Osteoblast (primary cell): ENCODE measurements at regions not wholly inside any gene's neighbourhood (a gene's known extent, or its start where the extent isn't known, plus 50 kb on each side); places are given as distances from the start of the nearest gene placed in this dataset.

ENCODE experiments used
- DNase-seq: peaks from one replicate; pipeline ENCODE4 v3.0.0; 2011; ENCODE audit warnings: low spot score, mixed read lengths; ENCODE audit not compliant: insufficient read length; ENCODE audit errors: missing footprints
- H2AFZ ChIP-seq: 2 replicates; pipeline ENCODE4 v1.6.0; 2011; ENCODE audit warnings: mild to moderate bottlenecking, low read length
- H3K27ac ChIP-seq: 2 replicates; pipeline ENCODE4 v1.5.1; 2011; ENCODE audit warnings: mild to moderate bottlenecking, low read depth, low read length, moderate library complexity
- H3K27me3 ChIP-seq: 2 replicates; pipeline ENCODE4 v1.6.0; 2012; ENCODE audit warnings: mild to moderate bottlenecking, control low read depth, inconsistent platforms, low read length, moderate library complexity; ENCODE audit not compliant: insufficient read depth
- H3K36me3 ChIP-seq: 2 replicates; pipeline ENCODE4 v1.5.1; 2011; ENCODE audit warnings: mild to moderate bottlenecking, low read length, control low read depth, moderate library complexity; ENCODE audit not compliant: insufficient read depth
- H3K4me1 ChIP-seq: 2 replicates; pipeline ENCODE4 v1.5.1; 2011; ENCODE audit warnings: mild to moderate bottlenecking, low read length, control low read depth, moderate library complexity; ENCODE audit not compliant: insufficient read depth
- H3K4me2 ChIP-seq: 2 replicates; pipeline ENCODE4 v1.6.0; 2011; ENCODE audit warnings: mild to moderate bottlenecking, low read length; ENCODE audit not compliant: insufficient read depth
- H3K4me3 ChIP-seq: fragments of 200-600 bp; sonication (generic); 3 replicates; pipeline ENCODE4 v1.5.1; 2012; ENCODE audit warnings: mild to moderate bottlenecking, low read length, inconsistent platforms; ENCODE audit not compliant: insufficient read depth
- H3K79me2 ChIP-seq: 2 replicates; pipeline ENCODE4 v1.6.0; 2012; ENCODE audit warnings: mild to moderate bottlenecking, low read length, control low read depth, inconsistent platforms; ENCODE audit not compliant: insufficient read depth
- H3K9me3 ChIP-seq: 2 replicates; pipeline ENCODE4 v1.5.1; 2011; ENCODE audit warnings: low read depth, low read length, control low read depth
- H4K20me1 ChIP-seq: 2 replicates; pipeline ENCODE4 v1.6.0; 2012; ENCODE audit warnings: mild to moderate bottlenecking, low read length, control low read depth; ENCODE audit not compliant: insufficient read depth
- TF ChIP-seq, protein P1 (sequence below): IDR thresholded peaks from 2 replicates; pipeline ENCODE4 v1.5.1; 2011; ENCODE audit warnings: mild to moderate bottlenecking, low read depth, low read length, moderate library complexity; ENCODE audit errors: extremely low read depth

DNA sequence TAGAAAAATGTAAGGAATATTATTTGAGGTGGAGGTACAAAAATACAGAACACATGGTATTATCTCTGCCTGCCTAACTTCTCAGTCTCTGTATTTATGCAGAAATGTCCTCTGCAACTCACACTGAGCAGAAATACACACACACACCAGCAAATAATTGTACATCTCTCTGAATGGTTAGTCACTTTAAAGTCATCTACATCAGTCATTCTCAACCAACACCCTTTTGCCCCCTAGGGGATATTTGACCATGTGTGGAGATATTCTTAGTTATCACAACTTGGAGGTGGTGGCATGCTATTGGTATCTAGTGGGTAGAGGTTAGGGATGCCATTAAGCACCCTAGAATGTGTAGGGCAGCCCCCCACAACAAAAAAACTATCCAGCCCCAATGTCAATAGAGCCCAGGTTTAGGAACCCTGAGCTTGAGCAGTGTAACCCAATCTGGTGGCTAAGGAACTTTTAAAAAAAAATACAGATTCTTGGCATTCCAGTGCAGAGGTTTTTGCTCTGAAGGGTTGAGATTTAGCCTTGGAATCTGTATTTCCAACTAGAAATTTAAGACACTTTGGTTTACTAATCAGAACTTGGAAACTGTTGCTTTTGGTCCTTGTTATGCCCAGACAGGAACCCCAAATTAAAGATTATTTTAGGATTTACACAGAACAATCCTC lies 183.8 kb downstream of the TBX5 start:
- Histone ChIP-seq H3K27me3 (no peaks in the 10 kb centered on the region), H3K79me2 (no peaks in the 10 kb centered on the region), H3K4me3 (no peak overlapping the region), H3K27ac (no peak overlapping the region), H4K20me1 (no peaks in the 10 kb centered on the region), H3K4me2 (no peak overlapping the region), H2AFZ (no peak overlapping the region), H3K9me3 (no peaks in the 10 kb centered on the region), H3K36me3 (no peaks in the 10 kb centered on the region), H3K4me1 (no peaks in the 10 kb centered on the region)
- TF ChIP-seq, protein P1, sequence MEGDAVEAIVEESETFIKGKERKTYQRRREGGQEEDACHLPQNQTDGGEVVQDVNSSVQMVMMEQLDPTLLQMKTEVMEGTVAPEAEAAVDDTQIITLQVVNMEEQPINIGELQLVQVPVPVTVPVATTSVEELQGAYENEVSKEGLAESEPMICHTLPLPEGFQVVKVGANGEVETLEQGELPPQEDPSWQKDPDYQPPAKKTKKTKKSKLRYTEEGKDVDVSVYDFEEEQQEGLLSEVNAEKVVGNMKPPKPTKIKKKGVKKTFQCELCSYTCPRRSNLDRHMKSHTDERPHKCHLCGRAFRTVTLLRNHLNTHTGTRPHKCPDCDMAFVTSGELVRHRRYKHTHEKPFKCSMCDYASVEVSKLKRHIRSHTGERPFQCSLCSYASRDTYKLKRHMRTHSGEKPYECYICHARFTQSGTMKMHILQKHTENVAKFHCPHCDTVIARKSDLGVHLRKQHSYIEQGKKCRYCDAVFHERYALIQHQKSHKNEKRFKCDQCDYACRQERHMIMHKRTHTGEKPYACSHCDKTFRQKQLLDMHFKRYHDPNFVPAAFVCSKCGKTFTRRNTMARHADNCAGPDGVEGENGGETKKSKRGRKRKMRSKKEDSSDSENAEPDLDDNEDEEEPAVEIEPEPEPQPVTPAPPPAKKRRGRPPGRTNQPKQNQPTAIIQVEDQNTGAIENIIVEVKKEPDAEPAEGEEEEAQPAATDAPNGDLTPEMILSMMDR = no peak
- DNase-seq = no peak

DNA sequence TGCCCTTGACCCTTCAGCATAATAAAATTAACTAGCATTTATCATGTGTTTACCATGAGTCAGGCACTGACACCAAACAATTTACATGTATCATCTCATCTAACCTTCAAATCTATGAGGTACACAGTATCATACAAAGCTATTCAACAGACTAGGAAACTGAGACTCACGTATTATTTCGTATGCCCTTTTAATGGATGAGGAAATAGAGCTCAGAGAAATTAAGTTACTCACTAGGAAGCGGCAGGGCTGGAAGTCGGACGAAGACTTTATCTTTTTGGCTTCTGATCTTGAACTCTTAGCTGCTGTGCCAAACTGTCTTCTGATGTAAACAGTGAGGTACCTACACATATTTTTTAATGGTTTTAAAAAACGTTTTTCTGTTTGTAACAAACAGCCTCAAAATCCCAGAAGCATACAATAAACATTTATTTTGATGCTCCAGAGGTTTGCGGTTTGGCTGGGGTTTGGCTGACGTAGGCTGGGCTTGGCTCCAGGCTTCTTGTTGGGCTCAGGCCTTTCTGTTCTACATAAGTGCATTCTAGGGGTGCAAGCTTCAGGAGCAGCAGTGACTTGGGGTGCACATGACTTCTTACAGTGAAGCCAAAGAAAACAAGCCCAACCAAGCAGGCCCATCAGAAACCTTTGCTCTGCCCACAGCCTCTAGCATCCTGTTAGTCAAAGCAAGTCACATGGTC lies 184.7 kb downstream of the TBX5 start:
- DNase-seq = no peak
- Histone ChIP-seq H4K20me1 (no peaks in the 10 kb centered on the region), H3K79me2 (no peaks in the 10 kb centered on the region), H3K27me3 (no peaks in the 10 kb centered on the region), H3K9me3 (no peaks in the 10 kb centered on the region), H3K36me3 (no peaks in the 10 kb centered on the region), H3K4me1 (no peaks in the 10 kb centered on the region), H3K27ac (no peak overlapping the region), H3K4me2 (no peak overlapping the region), H3K4me3 (no peak overlapping the region), H2AFZ (no peak overlapping the region)
- TF ChIP-seq, protein P1 = no peak

GRCh38 chr12:114220311-114220710 lies 185.6 kb downstream of the TBX5 start:
- Histone ChIP-seq H3K4me2 (no peak overlapping the region), H3K4me3 (no peak overlapping the region), H2AFZ (no peak overlapping the region), H3K4me1 (no peaks in the 10 kb centered on the region), H4K20me1 (no peaks in the 10 kb centered on the region), H3K27me3 (no peaks in the 10 kb centered on the region), H3K36me3 (no peaks in the 10 kb centered on the region), H3K9me3 (no peaks in the 10 kb centered on the region), H3K27ac (no peak overlapping the region), H3K79me2 (no peaks in the 10 kb centered on the region)
- TF ChIP-seq, protein P1 = no peak
- no peak for DNase-seq

- TF ChIP-seq, protein P1 = no peak
- H3K9me3 ChIP-seq = no peaks in the 10 kb centered on the region
- no peaks in the 10 kb centered on the region for H3K79me2 ChIP-seq
- no peaks in the 10 kb centered on the region for H3K27me3 ChIP-seq
- H4K20me1 ChIP-seq = no peaks in the 10 kb centered on the region
- no peak overlapping the region for H3K27ac ChIP-seq
- no peaks in the 10 kb centered on the region for H3K4me1 ChIP-seq
- H2AFZ ChIP-seq = no peak overlapping the region
- H3K36me3 ChIP-seq = no peaks in the 10 kb centered on the region
- no peak overlapping the region for H3K4me3 ChIP-seq
- no peak for DNase-seq
- H3K4me2 ChIP-seq = no peak overlapping the region
Measured at GRCh38 chr12:114218136-114218535, 187.8 kb downstream of the TBX5 start.
